ENCODE measurements at regions not wholly inside any gene's neighbourhood (a gene's known extent, or its start where the extent isn't known, plus 50 kb on each side); places are given as distances from the start of the nearest gene placed in this dataset.

- in situ Hi-C loops (cut with MboI; ENCODE audit: low pct_unique_long_range_greater_than_20kb in 2 of 9, low sequenced_read_pairs in 9 of 9, unreplicated experiment in 9 of 9), result no loop called here
- 0 to 100% (median 83%) methylated on average over 1 to 6 of the region's 9 CpGs; no CpG with 5 or more reads in 2 of the 10 experiments for WGBS, 10 experiments
- Histone ChIP-seq H3K4me3 (no peak overlapping the region), H3K4me1 (replicated peaks in 1 of 2) (no peaks in the 10 kb centered on the region), H3K27ac (no peak overlapping the region)
- ATAC-seq (replicated peaks in 6 of 8), result no peak
Observed at GRCh38 chr21:36232641-36233040, 76.0 kb downstream of the DOP1B start.

GRCh38 chr21:36235058-36235582, 78.5 kb downstream of the DOP1B start:
- 87 to 100% (median 93%) methylated on average over 1 to 7 of the region's 8 CpGs; no CpG with 5 or more reads in 2 of the 10 experiments for WGBS, 10 experiments
- ATAC-seq (replicated peaks in 6 of 8), result no peak
- in situ Hi-C loops (cut with MboI; ENCODE audit: low pct_unique_long_range_greater_than_20kb in 2 of 9, low sequenced_read_pairs in 9 of 9, unreplicated experiment in 9 of 9), result no loop called here
- Histone ChIP-seq H3K27ac (no peak overlapping the region), H3K4me3 (no peak overlapping the region), H3K4me1 (replicated peaks in 1 of 2) (no peaks in the 10 kb centered on the region)

DNA sequence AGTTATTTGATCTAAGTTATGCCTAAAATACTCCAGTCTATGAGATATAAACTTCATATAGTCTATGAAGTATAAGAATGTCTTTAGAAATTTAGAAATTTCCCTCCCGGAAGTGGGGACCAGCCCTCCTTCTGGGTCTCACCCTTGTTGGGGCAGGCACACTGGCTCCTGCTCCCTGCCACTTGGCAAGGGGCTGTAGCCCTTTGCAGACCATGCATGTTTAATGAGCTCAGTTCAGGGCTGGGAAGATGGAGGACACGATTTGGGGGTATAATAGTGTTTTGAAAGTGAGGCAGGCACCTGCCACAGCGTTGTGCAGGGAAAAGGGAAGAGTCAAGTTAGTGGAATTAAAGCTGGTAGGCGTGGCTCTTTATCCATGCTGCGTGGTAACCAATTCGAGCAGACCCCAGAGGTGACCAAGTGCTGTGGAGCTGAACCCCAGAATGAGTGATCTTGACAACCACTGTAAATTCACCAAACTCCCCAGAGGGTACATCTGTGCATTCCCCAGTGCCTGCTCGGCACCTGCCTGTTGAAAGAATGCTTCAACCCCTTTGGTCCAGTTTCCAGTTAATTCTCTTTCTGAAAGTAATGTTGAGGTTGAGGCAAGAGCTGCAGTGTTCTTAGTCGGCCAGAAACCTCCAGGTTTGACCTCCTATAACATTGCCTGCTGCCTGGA, 79.6 kb downstream of the DOP1B start:
- in situ Hi-C loops (cut with MboI; ENCODE audit: low pct_unique_long_range_greater_than_20kb in 2 of 9, low sequenced_read_pairs in 9 of 9, unreplicated experiment in 9 of 9), result no loop called here
- no peak overlapping the region for H3K4me3 ChIP-seq
- no peaks in the 10 kb centered on the region for H3K4me1 ChIP-seq (replicated peaks in 1 of 2)
- 36 to 100% (median 74%) methylated on average over 1 to 5 of the region's 8 CpGs for WGBS, 10 experiments
- no peak for ATAC-seq (replicated peaks in 6 of 8)
- H3K27ac ChIP-seq, result no peak overlapping the region

DNA sequence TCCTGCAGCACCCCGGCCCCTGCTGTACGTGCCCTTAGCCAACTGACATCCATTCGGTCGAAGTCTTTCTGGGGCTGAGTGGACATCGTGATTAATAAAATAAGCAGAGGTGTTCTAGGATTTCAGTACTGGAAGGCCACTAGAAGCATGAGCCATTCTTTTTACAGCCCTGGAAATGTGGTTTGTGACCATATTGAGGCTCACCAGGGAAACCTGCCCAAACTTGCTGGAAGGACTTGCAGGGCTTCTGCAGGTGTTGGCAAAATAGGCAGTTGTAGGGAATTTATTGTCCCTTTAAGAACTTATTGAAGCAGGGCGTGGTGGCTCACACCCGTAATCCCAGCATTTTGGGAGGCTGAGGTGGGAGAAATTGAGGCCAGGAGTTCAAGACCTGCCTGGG, 80.8 kb downstream of the DOP1B start:
- Histone ChIP-seq H3K27ac (no peak overlapping the region), H3K4me1 (replicated peaks in 1 of 2) (no peaks in the 10 kb centered on the region), H3K4me3 (no peak overlapping the region)
- in situ Hi-C loops (cut with MboI; ENCODE audit: low pct_unique_long_range_greater_than_20kb in 2 of 9, low sequenced_read_pairs in 9 of 9, unreplicated experiment in 9 of 9), result no loop called here
- no peak for ATAC-seq (replicated peaks in 6 of 8)
- WGBS, 10 experiments, result 79 to 100% (median 91%) methylated on average over 2 to 5 of the region's 7 CpGs; no CpG with 5 or more reads in 4 of the 10 experiments

- in situ Hi-C loops (cut with MboI; ENCODE audit: low pct_unique_long_range_greater_than_20kb in 2 of 9, low sequenced_read_pairs in 9 of 9, unreplicated experiment in 9 of 9), result no loop called here
Observed at GRCh38 chr21:36239585-36239984, 80.4 kb upstream of the MORC3 start.

GRCh38 chr21:36241717-36242116, 78.3 kb upstream of the MORC3 start:
- H3K4me1 ChIP-seq (replicated peaks in 1 of 2), result no peaks in the 10 kb centered on the region
- no peak overlapping the region for H3K27ac ChIP-seq
- H3K4me3 ChIP-seq, result no peak overlapping the region
- 89 to 100% (median 93%) methylated on average over 1 to 3 of the region's 3 CpGs; no CpG with 5 or more reads in 5 of the 10 experiments for WGBS, 10 experiments
- no peak for ATAC-seq (replicated peaks in 6 of 8)
- in situ Hi-C loops (cut with MboI; ENCODE audit: low pct_unique_long_range_greater_than_20kb in 2 of 9, low sequenced_read_pairs in 9 of 9, unreplicated experiment in 9 of 9), result no loop called here

More at GRCh38 chr21:36239585-36239984, 80.4 kb upstream of the MORC3 start:
- no peak overlapping the region for H3K4me3 ChIP-seq
- 60 to 96% (median 90%) methylated on average over 2 to 9 of the region's 20 CpGs; no CpG with 5 or more reads in 5 of the 10 experiments for WGBS, 10 experiments
- H3K27ac ChIP-seq, result no peak overlapping the region
- H3K4me1 ChIP-seq (replicated peaks in 1 of 2), result no peaks in the 10 kb centered on the region
- ATAC-seq (replicated peaks in 6 of 8), result no peak

- ATAC-seq (replicated peaks in 6 of 8), result no peak
- Histone ChIP-seq H3K4me1 (replicated peaks in 1 of 2) (no peaks in the 10 kb centered on the region), H3K4me3 (no peak overlapping the region), H3K27ac (no peak overlapping the region)
- in situ Hi-C loops (cut with MboI; ENCODE audit: low pct_unique_long_range_greater_than_20kb in 2 of 9, low sequenced_read_pairs in 9 of 9, unreplicated experiment in 9 of 9), result no loop called here
- 40 to 100% (median 92%) methylated on average over 1 to 6 of the region's 24 CpGs; no CpG with 5 or more reads in 4 of the 10 experiments for WGBS, 10 experiments
Observed at GRCh38 chr21:36245115-36245514, 74.9 kb upstream of the MORC3 start.

DNA sequence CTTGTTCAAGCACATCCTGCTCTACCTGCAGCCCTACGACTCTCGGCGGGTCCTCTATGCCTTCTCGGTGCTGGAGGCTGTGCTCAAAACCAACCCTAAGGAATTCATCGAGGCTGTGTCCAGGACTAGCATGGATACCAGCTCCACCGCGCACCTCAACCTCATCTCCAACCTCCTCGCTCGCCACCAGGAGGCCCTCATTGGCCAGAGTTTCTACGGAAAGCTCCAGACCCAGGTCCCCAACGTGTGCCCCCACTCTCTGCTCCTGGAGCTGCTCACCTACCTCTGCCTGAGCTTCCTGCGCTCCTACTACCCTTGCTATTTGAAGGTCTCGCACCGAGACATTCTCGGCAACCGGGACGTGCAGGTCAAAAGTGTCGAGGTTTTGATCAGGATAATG, 74.3 kb upstream of the MORC3 start:
- in situ Hi-C loops (cut with MboI; ENCODE audit: low pct_unique_long_range_greater_than_20kb in 2 of 9, low sequenced_read_pairs in 9 of 9, unreplicated experiment in 9 of 9), result no loop called here
- H3K4me1 ChIP-seq (replicated peaks in 1 of 2), result no peaks in the 10 kb centered on the region
- no peak for ATAC-seq (replicated peaks in 6 of 8)
- WGBS, 10 experiments, result 97 to 100% (median 100%) methylated on average over 4 to 8 of the region's 18 CpGs; no CpG with 5 or more reads in 7 of the 10 experiments
- no peak overlapping the region for H3K27ac ChIP-seq
- H3K4me3 ChIP-seq, result no peak overlapping the region

- Histone ChIP-seq H3K4me1 (replicated peaks in 1 of 2) (no peaks in the 10 kb centered on the region), H3K27ac (no peak overlapping the region), H3K4me3 (no peak overlapping the region)
- in situ Hi-C loops (cut with MboI; ENCODE audit: low pct_unique_long_range_greater_than_20kb in 2 of 9, low sequenced_read_pairs in 9 of 9, unreplicated experiment in 9 of 9), result no loop called here
- ATAC-seq (replicated peaks in 6 of 8), result no peak
- 57 to 94% (median 83%) methylated on average over 1 to 6 of the region's 23 CpGs; no CpG with 5 or more reads in 3 of the 10 experiments for WGBS, 10 experiments
Observed at GRCh38 chr21:36246080-36246631, 73.8 kb upstream of the MORC3 start.

- no peak overlapping the region for H3K4me3 ChIP-seq
- H3K4me1 ChIP-seq (replicated peaks in 1 of 2), result no peaks in the 10 kb centered on the region
- ATAC-seq (replicated peaks in 6 of 8), result peak in 4 of 8 experiments; percentile 53 to 93 (median 90)
- WGBS, 10 experiments, result 0 to 91% (median 70%) methylated on average over 2 to 8 of the region's 8 CpGs
- in situ Hi-C loops (cut with MboI; ENCODE audit: low pct_unique_long_range_greater_than_20kb in 2 of 9, low sequenced_read_pairs in 9 of 9, unreplicated experiment in 9 of 9), result no loop called here
- H3K27ac ChIP-seq, result no peak overlapping the region
Observed at GRCh38 chr21:36247316-36248010, 72.5 kb upstream of the MORC3 start.

DNA sequence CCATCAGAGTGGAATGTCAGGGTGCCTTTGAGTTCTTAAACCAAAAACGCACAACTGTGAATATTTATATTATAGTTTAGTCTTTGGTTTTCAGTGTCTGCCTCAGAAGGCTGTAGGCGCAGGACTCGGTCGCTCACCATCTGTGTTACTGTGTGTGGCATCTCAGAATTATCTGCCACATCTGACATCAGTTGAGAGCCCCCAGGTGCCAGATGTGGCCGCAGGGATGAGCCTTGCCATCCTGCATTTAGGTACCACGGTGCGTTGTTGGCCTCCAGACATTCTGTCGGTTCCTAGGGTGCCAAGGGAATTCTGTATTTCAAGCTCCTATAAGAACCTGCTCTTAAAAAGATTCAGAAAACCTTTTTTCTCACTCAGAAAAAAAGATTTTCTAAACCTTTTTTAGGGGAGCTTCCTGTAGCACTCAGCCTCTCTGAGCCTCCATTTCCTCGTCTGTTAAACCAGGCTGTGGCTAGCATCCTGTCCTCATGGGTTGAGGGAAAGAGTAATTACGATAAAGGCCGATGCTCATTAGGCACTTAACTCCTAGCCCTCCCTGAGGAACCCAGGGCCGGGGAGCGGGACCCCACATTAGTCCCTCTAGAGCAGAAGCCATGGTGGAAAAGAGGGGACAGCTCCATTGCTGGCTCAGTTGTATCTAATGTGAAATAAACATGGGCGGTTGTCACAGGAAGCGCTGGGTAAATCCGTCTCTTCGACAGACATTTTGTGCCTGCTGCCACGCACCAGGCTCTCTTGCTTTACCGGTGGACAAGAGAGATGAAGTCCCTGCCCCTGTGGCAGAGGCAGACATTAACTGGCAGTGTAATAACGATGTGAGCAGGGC, 70.2 kb upstream of the MORC3 start:
- Histone ChIP-seq H3K27ac (no peak overlapping the region), H3K4me3 (no peak overlapping the region), H3K4me1 (replicated peaks in 1 of 2) (no peaks in the 10 kb centered on the region)
- in situ Hi-C loops (cut with MboI; ENCODE audit: low pct_unique_long_range_greater_than_20kb in 2 of 9, low sequenced_read_pairs in 9 of 9, unreplicated experiment in 9 of 9), result no loop called here
- 40 to 92% (median 80%) methylated on average over 1 to 14 of the region's 20 CpGs; no CpG with 5 or more reads in 1 of the 10 experiments for WGBS, 10 experiments
- ATAC-seq (replicated peaks in 6 of 8), result no peak

DNA sequence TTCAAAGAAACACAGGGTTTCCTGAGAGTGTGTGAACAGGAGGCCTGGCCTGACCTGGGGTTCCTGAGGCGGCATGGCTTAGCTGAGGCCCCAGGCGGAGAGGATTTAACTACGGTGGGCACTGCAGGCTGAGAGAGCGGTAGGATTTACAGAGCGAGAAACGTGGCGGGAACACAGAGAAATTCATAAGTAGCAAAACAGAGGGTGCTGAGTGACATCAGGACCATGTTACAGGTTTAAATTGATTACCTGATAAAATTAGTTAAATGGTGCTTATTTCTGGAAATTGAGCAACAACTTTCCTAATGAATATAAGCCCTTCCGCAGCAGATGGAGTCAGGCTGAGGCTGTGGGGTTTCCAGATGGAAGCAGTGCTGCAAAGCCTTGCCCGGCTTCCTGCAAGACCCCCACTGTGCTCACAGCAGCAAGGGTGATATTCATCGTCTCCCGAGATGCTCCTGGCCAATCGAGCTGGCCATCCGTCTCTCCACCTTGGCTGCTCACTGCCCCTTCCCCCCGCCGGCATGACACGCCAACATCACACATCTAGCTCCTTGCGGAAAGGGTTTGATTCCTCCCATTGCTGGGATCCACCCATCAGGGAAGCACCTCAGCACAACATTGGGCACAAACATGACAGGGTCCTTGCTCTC, 69.4 kb upstream of the MORC3 start:
- in situ Hi-C loops (cut with MboI; ENCODE audit: low pct_unique_long_range_greater_than_20kb in 2 of 9, low sequenced_read_pairs in 9 of 9, unreplicated experiment in 9 of 9), result no loop called here
- ATAC-seq (replicated peaks in 6 of 8), result no peak
- Histone ChIP-seq H3K4me3 (no peak overlapping the region), H3K4me1 (replicated peaks in 1 of 2) (no peaks in the 10 kb centered on the region), H3K27ac (no peak overlapping the region)
- WGBS, 10 experiments, result 60 to 100% (median 87%) methylated on average over 1 to 15 of the region's 17 CpGs; no CpG with 5 or more reads in 2 of the 10 experiments

All from motor neuron (in vitro differentiated cells).